Uterus (tissue), 2 donors: ENCODE measurements at regions not wholly inside any gene's neighbourhood (a gene's known extent, or its start where the extent isn't known, plus 50 kb on each side); places are given as distances from the start of the nearest gene placed in this dataset.

Experiments
- POLR2A ChIP-seq, 2 donors: fragments of 450-650 bp; IDR thresholded peaks; one replicate each; pipeline ENCODE4 v1.6.1; 2016; ENCODE audit warnings: antibody characterized with exemption in 2 of 2, mild to moderate bottlenecking in 1 of 2, moderate library complexity in 1 of 2
- TF ChIP-seq, protein P1 (sequence below), 4 experiments: fragments of 200-600 bp in 2 of 4; fragments of 450-650 bp in 2 of 4; sonication (generic) in 2 of 4; IDR thresholded peaks; one replicate each; pipeline ENCODE4 v1.5.1; 2016 to 2019; ENCODE audit warnings: antibody characterized with exemption in 4 of 4, mild to moderate bottlenecking in 2 of 4, moderate library complexity in 1 of 4

DNA sequence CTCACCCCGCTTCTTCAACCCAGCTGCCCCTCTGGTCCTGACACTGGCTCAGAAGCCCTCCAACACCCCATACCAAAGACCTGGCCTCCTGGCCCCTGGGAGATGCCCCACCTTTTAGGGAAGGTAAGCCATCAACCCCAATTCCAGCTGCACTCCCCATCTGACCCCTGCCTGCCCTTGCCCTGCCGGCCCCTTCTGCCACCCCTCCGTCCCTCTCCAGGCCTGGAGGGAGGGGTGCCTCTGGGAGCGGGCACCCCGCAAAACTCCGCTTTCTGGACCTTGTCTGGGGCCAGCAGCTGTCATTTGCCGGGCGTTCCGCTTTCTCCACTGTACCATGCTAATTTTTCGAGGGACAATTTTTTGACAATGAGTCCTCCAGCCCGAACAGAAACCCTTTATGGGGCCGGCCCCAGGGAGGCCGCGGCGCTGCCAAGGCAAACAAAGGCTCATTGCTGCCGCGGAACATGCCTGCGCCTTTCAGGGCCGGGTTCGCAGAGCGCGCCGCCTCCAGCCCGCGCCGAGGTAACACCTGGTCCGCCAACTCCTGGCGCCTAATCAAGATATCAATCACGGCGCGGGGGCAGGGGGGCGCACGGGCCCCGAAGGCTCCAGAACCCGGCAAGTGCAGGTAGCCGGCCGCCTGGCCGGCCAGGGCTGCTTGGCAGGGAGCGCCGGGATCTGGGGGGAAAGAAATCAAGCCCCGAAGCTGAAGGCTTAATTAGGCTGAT lies 96.0 kb downstream of the INHBB start:
- TF ChIP-seq, protein P1, sequence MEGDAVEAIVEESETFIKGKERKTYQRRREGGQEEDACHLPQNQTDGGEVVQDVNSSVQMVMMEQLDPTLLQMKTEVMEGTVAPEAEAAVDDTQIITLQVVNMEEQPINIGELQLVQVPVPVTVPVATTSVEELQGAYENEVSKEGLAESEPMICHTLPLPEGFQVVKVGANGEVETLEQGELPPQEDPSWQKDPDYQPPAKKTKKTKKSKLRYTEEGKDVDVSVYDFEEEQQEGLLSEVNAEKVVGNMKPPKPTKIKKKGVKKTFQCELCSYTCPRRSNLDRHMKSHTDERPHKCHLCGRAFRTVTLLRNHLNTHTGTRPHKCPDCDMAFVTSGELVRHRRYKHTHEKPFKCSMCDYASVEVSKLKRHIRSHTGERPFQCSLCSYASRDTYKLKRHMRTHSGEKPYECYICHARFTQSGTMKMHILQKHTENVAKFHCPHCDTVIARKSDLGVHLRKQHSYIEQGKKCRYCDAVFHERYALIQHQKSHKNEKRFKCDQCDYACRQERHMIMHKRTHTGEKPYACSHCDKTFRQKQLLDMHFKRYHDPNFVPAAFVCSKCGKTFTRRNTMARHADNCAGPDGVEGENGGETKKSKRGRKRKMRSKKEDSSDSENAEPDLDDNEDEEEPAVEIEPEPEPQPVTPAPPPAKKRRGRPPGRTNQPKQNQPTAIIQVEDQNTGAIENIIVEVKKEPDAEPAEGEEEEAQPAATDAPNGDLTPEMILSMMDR (IDR thresholded peaks at IDR 0.05) = no peak
- no peak for TF ChIP-seq POLR2A (IDR thresholded peaks at IDR 0.05)
